HCT116 (cell line): ENCODE measurements at regions not wholly inside any gene's neighbourhood (a gene's known extent, or its start where the extent isn't known, plus 50 kb on each side); places are given as distances from the start of the nearest gene placed in this dataset.

Experiments used
- CBX3 ChIP-seq: IDR thresholded peaks from 2 replicates; pipeline ENCODE4 v1.6.1; 2012; ENCODE audit warnings: low read depth
- EGR1 ChIP-seq: IDR thresholded peaks from 2 replicates; pipeline ENCODE4 v1.6.1; 2012; ENCODE audit warnings: low read depth
- EZH2 ChIP-seq: fragments of 200-600 bp; sonication (generic); IDR thresholded peaks from 2 replicates; pipeline ENCODE4 v1.6.1; 2017; ENCODE audit warnings: antibody characterized with exemption, mixed run types
- JUND ChIP-seq: IDR thresholded peaks from 2 replicates; pipeline ENCODE4 v1.6.1; 2012
- POLR2A ChIP-seq: IDR thresholded peaks from 2 replicates; pipeline ENCODE4 v1.7.0; 2011; ENCODE audit warnings: borderline replicate concordance; ENCODE audit not compliant: insufficient read depth, insufficient read length; ENCODE audit errors: extremely low read depth
- POLR2AphosphoS5 ChIP-seq: IDR thresholded peaks from 2 replicates; pipeline ENCODE4 v1.6.1; 2011; ENCODE audit warnings: mild to moderate bottlenecking, low read depth, low read length, moderate library complexity
- RAD21 ChIP-seq: IDR thresholded peaks from 2 replicates; pipeline ENCODE4 v1.6.1; 2012; ENCODE audit warnings: low read depth, mild to moderate bottlenecking
- SP1 ChIP-seq: IDR thresholded peaks from 2 replicates; pipeline ENCODE4 v1.6.1; 2012; ENCODE audit warnings: low read depth
- SRF ChIP-seq: IDR thresholded peaks from 2 replicates; pipeline ENCODE4 v1.6.1; 2012; ENCODE audit warnings: low read depth
- YY1 ChIP-seq: IDR thresholded peaks from 2 replicates; pipeline ENCODE4 v1.6.1; 2011; ENCODE audit warnings: low read length, low read depth, moderate library complexity, mild to moderate bottlenecking; ENCODE audit not compliant: insufficient replicate concordance; ENCODE audit errors: extremely low read depth
- ZNF274 ChIP-seq: fragments of 200-500 bp; sonication (Bioruptor generic); IDR thresholded peaks from 2 replicates; pipeline ENCODE4 v1.6.1; 2014; ENCODE audit warnings: mild to moderate bottlenecking, low read depth, low read length, inconsistent platforms
- TF ChIP-seq, protein P1 (sequence below), 3 experiments: fragments of 200-600 bp in 1 of 3; sonication (generic) in 1 of 3; IDR thresholded peaks in 2 of 3; conservative IDR thresholded peaks in 1 of 3; 2 replicates each; pipeline ENCODE4 v1.5.1; 2012 to 2017; ENCODE audit warnings: low read depth in 2 of 3, low read length in 2 of 3, antibody characterized with exemption in 1 of 3, borderline replicate concordance in 1 of 3, control low read depth in 1 of 3, mild to moderate bottlenecking in 1 of 3, mixed read lengths in 1 of 3, mixed run types in 1 of 3, moderate library complexity in 1 of 3; ENCODE audit not compliant: insufficient read depth in 1 of 3
- TF ChIP-seq, protein P2 (sequence below): IDR thresholded peaks from 2 replicates; pipeline ENCODE4 v1.6.1; 2012; ENCODE audit warnings: low read depth
- TF ChIP-seq, protein P3 (sequence below): IDR thresholded peaks from 2 replicates; pipeline ENCODE4 v1.6.1; 2011; ENCODE audit warnings: mild to moderate bottlenecking, low read length, moderate library complexity; ENCODE audit not compliant: insufficient replicate concordance; ENCODE audit errors: extremely low read depth

DNA sequence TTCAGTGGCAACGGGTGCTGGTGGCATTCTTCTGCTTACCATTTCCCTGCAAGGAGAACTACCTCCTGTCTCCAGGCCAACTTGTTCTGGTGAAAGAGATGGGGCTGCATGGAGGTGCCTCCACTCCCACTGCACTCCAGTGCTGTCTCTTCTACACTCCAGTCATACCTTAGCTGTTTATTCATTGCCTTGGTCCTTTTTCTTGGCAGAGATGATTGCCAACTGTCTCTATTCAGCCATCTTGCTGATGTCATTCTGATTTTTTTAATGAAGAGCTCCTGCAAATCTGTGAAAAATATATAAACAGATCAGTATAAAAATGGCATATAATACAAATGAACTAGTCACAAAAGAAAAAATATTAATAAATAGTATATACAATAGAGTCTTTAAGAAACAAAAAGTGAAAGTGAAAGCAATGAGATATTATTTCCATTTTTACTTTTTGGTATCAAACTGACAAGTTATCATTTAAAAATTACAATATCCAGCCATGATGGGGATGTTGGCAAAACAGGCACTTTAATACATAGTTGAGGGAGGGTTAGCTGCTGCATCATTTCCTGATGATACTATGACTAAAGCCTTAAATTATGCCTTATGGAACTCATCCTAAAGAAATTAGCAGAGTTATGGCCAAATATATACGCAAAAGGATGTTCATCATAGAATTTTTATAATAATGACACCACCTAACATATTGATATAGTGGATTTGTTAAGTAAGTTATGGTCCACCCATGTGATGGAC lies 109.4 kb downstream of the CARTPT start:
- no peak for TF ChIP-seq RAD21
- no peak for TF ChIP-seq CBX3
- TF ChIP-seq POLR2AphosphoS5: no peak
- TF ChIP-seq, protein P1, sequence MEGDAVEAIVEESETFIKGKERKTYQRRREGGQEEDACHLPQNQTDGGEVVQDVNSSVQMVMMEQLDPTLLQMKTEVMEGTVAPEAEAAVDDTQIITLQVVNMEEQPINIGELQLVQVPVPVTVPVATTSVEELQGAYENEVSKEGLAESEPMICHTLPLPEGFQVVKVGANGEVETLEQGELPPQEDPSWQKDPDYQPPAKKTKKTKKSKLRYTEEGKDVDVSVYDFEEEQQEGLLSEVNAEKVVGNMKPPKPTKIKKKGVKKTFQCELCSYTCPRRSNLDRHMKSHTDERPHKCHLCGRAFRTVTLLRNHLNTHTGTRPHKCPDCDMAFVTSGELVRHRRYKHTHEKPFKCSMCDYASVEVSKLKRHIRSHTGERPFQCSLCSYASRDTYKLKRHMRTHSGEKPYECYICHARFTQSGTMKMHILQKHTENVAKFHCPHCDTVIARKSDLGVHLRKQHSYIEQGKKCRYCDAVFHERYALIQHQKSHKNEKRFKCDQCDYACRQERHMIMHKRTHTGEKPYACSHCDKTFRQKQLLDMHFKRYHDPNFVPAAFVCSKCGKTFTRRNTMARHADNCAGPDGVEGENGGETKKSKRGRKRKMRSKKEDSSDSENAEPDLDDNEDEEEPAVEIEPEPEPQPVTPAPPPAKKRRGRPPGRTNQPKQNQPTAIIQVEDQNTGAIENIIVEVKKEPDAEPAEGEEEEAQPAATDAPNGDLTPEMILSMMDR (IDR thresholded peaks at IDR 0.05 in 2 of 3, conservative IDR thresholded peaks at IDR 0.05 in 1 of 3; ENCODE audit: borderline replicate concordance in 1 of 3, insufficient read depth in 1 of 3, low read depth in 2 of 3, low read length in 2 of 3): no peak
- no peak for TF ChIP-seq EGR1
- no peak for TF ChIP-seq JUND
- TF ChIP-seq SP1: no peak
- no peak for TF ChIP-seq POLR2A
- no peak for TF ChIP-seq EZH2
- no peak for TF ChIP-seq SRF
- TF ChIP-seq, protein P2, sequence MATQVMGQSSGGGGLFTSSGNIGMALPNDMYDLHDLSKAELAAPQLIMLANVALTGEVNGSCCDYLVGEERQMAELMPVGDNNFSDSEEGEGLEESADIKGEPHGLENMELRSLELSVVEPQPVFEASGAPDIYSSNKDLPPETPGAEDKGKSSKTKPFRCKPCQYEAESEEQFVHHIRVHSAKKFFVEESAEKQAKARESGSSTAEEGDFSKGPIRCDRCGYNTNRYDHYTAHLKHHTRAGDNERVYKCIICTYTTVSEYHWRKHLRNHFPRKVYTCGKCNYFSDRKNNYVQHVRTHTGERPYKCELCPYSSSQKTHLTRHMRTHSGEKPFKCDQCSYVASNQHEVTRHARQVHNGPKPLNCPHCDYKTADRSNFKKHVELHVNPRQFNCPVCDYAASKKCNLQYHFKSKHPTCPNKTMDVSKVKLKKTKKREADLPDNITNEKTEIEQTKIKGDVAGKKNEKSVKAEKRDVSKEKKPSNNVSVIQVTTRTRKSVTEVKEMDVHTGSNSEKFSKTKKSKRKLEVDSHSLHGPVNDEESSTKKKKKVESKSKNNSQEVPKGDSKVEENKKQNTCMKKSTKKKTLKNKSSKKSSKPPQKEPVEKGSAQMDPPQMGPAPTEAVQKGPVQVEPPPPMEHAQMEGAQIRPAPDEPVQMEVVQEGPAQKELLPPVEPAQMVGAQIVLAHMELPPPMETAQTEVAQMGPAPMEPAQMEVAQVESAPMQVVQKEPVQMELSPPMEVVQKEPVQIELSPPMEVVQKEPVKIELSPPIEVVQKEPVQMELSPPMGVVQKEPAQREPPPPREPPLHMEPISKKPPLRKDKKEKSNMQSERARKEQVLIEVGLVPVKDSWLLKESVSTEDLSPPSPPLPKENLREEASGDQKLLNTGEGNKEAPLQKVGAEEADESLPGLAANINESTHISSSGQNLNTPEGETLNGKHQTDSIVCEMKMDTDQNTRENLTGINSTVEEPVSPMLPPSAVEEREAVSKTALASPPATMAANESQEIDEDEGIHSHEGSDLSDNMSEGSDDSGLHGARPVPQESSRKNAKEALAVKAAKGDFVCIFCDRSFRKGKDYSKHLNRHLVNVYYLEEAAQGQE: no peak
- TF ChIP-seq ZNF274: no peak
- no peak for TF ChIP-seq YY1
- TF ChIP-seq, protein P3, sequence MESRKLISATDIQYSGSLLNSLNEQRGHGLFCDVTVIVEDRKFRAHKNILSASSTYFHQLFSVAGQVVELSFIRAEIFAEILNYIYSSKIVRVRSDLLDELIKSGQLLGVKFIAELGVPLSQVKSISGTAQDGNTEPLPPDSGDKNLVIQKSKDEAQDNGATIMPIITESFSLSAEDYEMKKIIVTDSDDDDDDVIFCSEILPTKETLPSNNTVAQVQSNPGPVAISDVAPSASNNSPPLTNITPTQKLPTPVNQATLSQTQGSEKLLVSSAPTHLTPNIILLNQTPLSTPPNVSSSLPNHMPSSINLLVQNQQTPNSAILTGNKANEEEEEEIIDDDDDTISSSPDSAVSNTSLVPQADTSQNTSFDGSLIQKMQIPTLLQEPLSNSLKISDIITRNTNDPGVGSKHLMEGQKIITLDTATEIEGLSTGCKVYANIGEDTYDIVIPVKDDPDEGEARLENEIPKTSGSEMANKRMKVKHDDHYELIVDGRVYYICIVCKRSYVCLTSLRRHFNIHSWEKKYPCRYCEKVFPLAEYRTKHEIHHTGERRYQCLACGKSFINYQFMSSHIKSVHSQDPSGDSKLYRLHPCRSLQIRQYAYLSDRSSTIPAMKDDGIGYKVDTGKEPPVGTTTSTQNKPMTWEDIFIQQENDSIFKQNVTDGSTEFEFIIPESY: no peak
